Natural killer cell (primary cell): ENCODE measurements at regions not wholly inside any gene's neighbourhood (a gene's known extent, or its start where the extent isn't known, plus 50 kb on each side); places are given as distances from the start of the nearest gene placed in this dataset.

Experiments used
- ATAC-seq, 3 donors: fragments of 150-1000 bp in 2 of 3; fragments of 200-7000 bp in 1 of 3; cut with Tn5 transposase; 1 replicate in 1 of 3; 2 replicates in 2 of 3; pipeline ENCODE4 v1.10.0; 2021; ENCODE audit warnings: mild to moderate bottlenecking in 2 of 3, moderate library complexity in 2 of 3
- DNase-seq, 2 donors: peaks; one replicate each; pipeline versions ENCODE4 v3.0.0 to v3.0.0-alpha.2; 2013 to 2021; ENCODE audit warnings: mixed read lengths in 1 of 2
- H3K27ac ChIP-seq: one replicate; pipeline ENCODE4 v1.5.1; 2013; ENCODE audit warnings: mild to moderate bottlenecking, low read length
- H3K27me3 ChIP-seq: one replicate; pipeline ENCODE4 v1.6.1; 2013; ENCODE audit warnings: low read length; ENCODE audit not compliant: control insufficient read depth, insufficient read depth
- H3K36me3 ChIP-seq: one replicate; pipeline ENCODE4 v1.6.1; 2013; ENCODE audit warnings: low read length; ENCODE audit not compliant: control insufficient read depth, insufficient read depth
- H3K4me1 ChIP-seq: one replicate; pipeline ENCODE4 v1.6.1; 2013; ENCODE audit warnings: low read length; ENCODE audit not compliant: control insufficient read depth, insufficient read depth
- H3K4me3 ChIP-seq: one replicate; pipeline ENCODE4 v1.5.1; 2013; ENCODE audit warnings: low read length
- H3K9me3 ChIP-seq: one replicate; pipeline ENCODE4 v1.6.1; 2013; ENCODE audit warnings: low read length; ENCODE audit not compliant: control insufficient read depth, insufficient read depth
- H3K27ac Mint-ChIP-seq, 2 donors: one replicate each; pipeline ENCODE4 v1.8.0; 2022; ENCODE audit warnings: mild to moderate bottlenecking in 2 of 2, mixed read lengths in 2 of 2, moderate library complexity in 1 of 2
- H3K27me3 Mint-ChIP-seq, 2 donors: one replicate each; pipeline ENCODE4 v1.8.0; 2022; ENCODE audit warnings: low read depth in 2 of 2, mixed read lengths in 2 of 2
- H3K36me3 Mint-ChIP-seq: one replicate; pipeline ENCODE4 v1.8.0; 2022; ENCODE audit warnings: mixed read lengths
- H3K4me1 Mint-ChIP-seq, 2 donors: one replicate each; pipeline ENCODE4 v1.8.0; 2022; ENCODE audit warnings: mixed read lengths in 2 of 2
- H3K4me3 Mint-ChIP-seq: one replicate; pipeline ENCODE4 v1.8.0; 2022; ENCODE audit warnings: mild to moderate bottlenecking, moderate library complexity, mixed read lengths
- H3K9me3 Mint-ChIP-seq, 2 donors: one replicate each; pipeline ENCODE4 v1.8.0; 2022; ENCODE audit warnings: mixed read lengths in 2 of 2
- WGBS: methylation state at CpG from one replicate; pipeline ENCODE4 v1.1.7; 2013; ENCODE audit warnings: missing lambda C conversion rate; ENCODE audit not compliant: insufficient coverage; 5-methylcytosine and 5-hydroxymethylcytosine counted together
- intact Hi-C: fragments of 100-400 bp; cut with micrococcal nuclease; formaldehyde crosslinking; loops from one replicate; pipeline ENCODE4 v1.14.2; 2022
- TF ChIP-seq, protein P1 (sequence below): fragments of 200-600 bp; IDR thresholded peaks from one replicate; pipeline ENCODE4 v1.8.0; 2022; ENCODE audit warnings: antibody characterized with exemption

DNA sequence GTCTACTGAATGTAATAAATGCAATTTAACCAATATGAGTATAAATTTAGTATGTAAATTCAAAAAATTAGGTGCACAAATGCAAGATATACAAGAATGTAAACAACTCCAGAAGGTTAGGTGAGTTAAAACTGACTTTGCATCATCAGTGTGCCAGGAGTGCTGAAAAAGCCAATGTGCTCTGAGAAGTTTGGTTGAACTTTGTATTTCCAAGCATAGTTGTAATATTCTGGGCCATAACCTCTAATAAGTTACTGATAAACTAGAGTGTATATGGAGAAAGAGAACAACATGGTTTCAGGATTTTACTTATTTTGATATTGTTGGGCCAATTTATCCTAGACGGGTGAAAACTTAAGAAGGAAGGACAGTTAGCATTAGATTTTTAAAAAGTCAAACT is 876.9 kb upstream of the GHITM start:
- no peak overlapping the region for H3K4me3 ChIP-seq
- DNase-seq (no peak), ATAC-seq (no peak)
- no peaks in the 10 kb centered on the region for H3K36me3 ChIP-seq
- no peaks in the 10 kb centered on the region for H3K27me3 Mint-ChIP-seq
- no peaks in the 10 kb centered on the region for H3K27me3 ChIP-seq
- no peaks in the 10 kb centered on the region for H3K4me1 ChIP-seq
- H3K9me3 Mint-ChIP-seq = peaks cover 12 to 35% of the 10 kb centered on the region in 2 donors
- peaks cover 6% of the 10 kb centered on the region for H3K36me3 Mint-ChIP-seq
- no peaks in the 10 kb centered on the region for H3K9me3 ChIP-seq
- intact Hi-C loops = no loop called here
- no CpG with 5 or more reads among the region's 1 CpG for WGBS
- H3K27ac ChIP-seq = no peak overlapping the region
- no peaks in the 10 kb centered on the region for H3K4me1 Mint-ChIP-seq
- TF ChIP-seq, protein P1, sequence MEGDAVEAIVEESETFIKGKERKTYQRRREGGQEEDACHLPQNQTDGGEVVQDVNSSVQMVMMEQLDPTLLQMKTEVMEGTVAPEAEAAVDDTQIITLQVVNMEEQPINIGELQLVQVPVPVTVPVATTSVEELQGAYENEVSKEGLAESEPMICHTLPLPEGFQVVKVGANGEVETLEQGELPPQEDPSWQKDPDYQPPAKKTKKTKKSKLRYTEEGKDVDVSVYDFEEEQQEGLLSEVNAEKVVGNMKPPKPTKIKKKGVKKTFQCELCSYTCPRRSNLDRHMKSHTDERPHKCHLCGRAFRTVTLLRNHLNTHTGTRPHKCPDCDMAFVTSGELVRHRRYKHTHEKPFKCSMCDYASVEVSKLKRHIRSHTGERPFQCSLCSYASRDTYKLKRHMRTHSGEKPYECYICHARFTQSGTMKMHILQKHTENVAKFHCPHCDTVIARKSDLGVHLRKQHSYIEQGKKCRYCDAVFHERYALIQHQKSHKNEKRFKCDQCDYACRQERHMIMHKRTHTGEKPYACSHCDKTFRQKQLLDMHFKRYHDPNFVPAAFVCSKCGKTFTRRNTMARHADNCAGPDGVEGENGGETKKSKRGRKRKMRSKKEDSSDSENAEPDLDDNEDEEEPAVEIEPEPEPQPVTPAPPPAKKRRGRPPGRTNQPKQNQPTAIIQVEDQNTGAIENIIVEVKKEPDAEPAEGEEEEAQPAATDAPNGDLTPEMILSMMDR = no peak
- H3K27ac Mint-ChIP-seq = no peak overlapping the region
- H3K4me3 Mint-ChIP-seq = no peak overlapping the region

DNA sequence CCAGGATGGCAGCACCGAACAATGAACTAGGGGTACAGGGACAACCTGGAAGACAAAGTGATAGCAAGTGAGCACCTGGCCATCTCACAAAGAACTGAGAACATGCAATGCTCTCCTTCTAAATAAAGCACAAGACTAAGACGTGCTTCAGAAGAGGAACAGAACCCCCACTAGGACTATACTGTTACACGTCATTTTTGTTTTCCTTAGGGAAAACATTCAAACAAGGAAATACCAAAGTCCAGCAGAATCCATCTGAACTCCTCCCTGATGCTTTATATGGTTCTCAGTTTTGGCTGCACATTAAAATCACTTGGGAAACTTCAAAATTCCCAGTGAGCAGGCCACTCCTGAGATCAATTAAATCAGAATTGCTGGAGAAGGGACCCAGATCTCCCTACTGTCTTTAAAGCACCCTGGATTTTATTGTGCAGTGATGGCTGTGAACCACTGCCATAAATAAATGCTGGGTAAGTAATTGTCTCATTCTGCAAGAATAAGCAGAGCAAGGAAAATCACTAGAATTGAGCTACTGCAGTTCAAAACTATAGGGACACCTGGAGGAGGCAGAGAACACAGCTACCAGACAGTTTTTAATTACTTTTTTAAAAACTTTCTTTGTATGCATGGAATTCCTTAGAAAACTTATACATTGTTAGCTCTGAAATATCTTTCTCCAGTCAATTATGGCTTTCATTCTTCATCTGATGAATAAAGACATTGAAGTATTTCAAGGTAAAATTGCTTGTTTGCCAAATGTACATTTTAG is 866.5 kb upstream of the GHITM start:
- ATAC-seq = no peak

DNA sequence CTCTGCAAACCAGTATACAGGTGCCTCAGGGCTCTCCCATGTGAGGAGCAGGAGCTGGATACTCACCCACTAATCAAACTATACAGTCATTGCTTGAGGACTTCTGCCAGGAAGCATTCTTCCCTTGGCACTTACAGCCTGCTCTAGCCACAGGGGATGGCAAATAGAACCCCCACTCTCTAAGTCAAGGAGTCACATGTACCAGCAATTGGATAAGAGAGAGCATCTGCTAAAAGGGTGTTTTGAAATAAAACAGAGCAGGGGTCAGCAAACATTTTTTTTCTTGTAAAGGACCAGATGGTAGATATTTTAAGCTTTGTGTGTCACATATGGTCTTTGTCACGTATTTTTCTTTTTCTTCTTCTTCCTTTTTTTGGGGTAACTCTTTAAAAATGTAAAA is 865.2 kb upstream of the GHITM start:
- Histone ChIP-seq H3K4me3 (no peak overlapping the region), H3K27me3 (no peaks in the 10 kb centered on the region), H3K9me3 (no peaks in the 10 kb centered on the region), H3K36me3 (no peaks in the 10 kb centered on the region), H3K4me1 (no peaks in the 10 kb centered on the region), H3K27ac (no peak overlapping the region)
- WGBS = no CpG with 5 or more reads among the region's 1 CpG
- ATAC-seq (no peak), DNase-seq (no peak)
- Mint-ChIP-seq H3K27me3 (no peaks in the 10 kb centered on the region), H3K4me1 (no peaks in the 10 kb centered on the region), H3K36me3 (no peaks in the 10 kb centered on the region), H3K4me3 (no peak overlapping the region), H3K9me3 (peaks cover 7 to 18% of the 10 kb centered on the region in 2 donors), H3K27ac (no peak overlapping the region)
- TF ChIP-seq, protein P1 = no peak
- intact Hi-C loops = no loop called here

More for the DNA sequence above, 866.5 kb upstream of the GHITM start:
- Histone ChIP-seq H3K27me3 (no peaks in the 10 kb centered on the region), H3K4me1 (no peaks in the 10 kb centered on the region), H3K4me3 (no peak overlapping the region), H3K27ac (no peak overlapping the region), H3K9me3 (no peaks in the 10 kb centered on the region), H3K36me3 (no peaks in the 10 kb centered on the region)
- 78% methylated on average over 3 of the region's 3 CpGs for WGBS
- Mint-ChIP-seq H3K4me3 (no peak overlapping the region), H3K9me3 (peaks cover 5 to 16% of the 10 kb centered on the region in 2 donors), H3K27me3 (no peaks in the 10 kb centered on the region), H3K27ac (no peak overlapping the region), H3K4me1 (no peaks in the 10 kb centered on the region), H3K36me3 (peaks cover 2% of the 10 kb centered on the region)
- TF ChIP-seq, protein P1 = no peak
- intact Hi-C loops = no loop called here
- no peak for DNase-seq

DNA sequence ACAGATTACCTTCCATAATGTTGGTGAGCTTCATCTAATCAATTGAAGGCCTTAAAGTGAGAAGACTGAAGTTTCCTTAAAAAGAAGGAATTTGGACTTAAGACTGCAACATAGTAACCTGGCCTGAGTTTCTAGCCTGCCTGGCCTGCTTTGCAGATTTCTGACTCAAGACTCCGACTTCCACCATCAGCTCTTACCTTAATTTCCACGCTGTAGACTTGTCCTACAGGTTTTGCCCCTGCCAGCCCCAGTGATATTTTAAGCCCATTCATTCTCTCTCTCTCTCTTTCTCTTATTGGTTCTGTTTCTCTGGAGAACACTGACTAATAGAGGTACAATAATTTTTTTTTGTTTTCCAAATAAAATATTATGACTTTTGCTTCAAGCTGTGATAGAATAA is 862.3 kb upstream of the GHITM start:
- intact Hi-C loops = no loop called here
- no peaks in the 10 kb centered on the region for H3K27me3 ChIP-seq

More for the DNA sequence above, 862.3 kb upstream of the GHITM start:
- DNase-seq = no peak
- Mint-ChIP-seq H3K4me1 (no peaks in the 10 kb centered on the region), H3K4me3 (no peak overlapping the region), H3K9me3 (peaks cover 8 to 23% of the 10 kb centered on the region in 2 donors), H3K27me3 (no peaks in the 10 kb centered on the region), H3K36me3 (no peaks in the 10 kb centered on the region), H3K27ac (no peak overlapping the region)
- ATAC-seq = no peak
- WGBS = 69% methylated on average over 2 of the region's 2 CpGs
- no peaks in the 10 kb centered on the region for H3K4me1 ChIP-seq
- no peaks in the 10 kb centered on the region for H3K36me3 ChIP-seq
- no peaks in the 10 kb centered on the region for H3K9me3 ChIP-seq
- H3K4me3 ChIP-seq = no peak overlapping the region
- TF ChIP-seq, protein P1 = no peak
- no peak overlapping the region for H3K27ac ChIP-seq
